IMR-90 (cell line): ENCODE measurements at regions not wholly inside any gene's neighbourhood (a gene's known extent, or its start where the extent isn't known, plus 50 kb on each side); places are given as distances from the start of the nearest gene placed in this dataset.

Source experiments
- ATAC-seq: fragments of 200-7000 bp; cut with Tn5 transposase; 2 replicates; pipeline ENCODE4 v1.9.1; 2020; ENCODE audit warnings: low read depth, mild to moderate bottlenecking, moderate library complexity
- BruUV-seq: library from RNA; stranded (reverse); fragments of 400-500 nt; replicated peaks from 2 replicates; lab custom pipeline; 2021; lab: Mats Ljungman, UMichigan
- CTCF ChIA-PET: fragments of 300-600 bp; formaldehyde crosslinking; extraction: SDS; loops from one replicate; lab custom pipeline; 2021; ENCODE audit warnings: antibody characterized with exemption; lab: Yijun Ruan, JAX
- POLR2A ChIA-PET: fragments of 300-600 bp; sonication (Branson Sonifier 250); formaldehyde crosslinking; loops from one replicate; lab custom pipeline; 2022; ENCODE audit warnings: antibody characterized with exemption; ENCODE audit not compliant: unreplicated experiment; lab: Charles Lee
- DNase-seq: peaks from one replicate; pipeline ENCODE4 v3.0.0; 2013
- H2AFZ ChIP-seq: replicated peaks from 2 replicates; pipeline ENCODE3; 2013; ENCODE audit warnings: low read length, mild to moderate bottlenecking; ENCODE audit not compliant: poor library complexity
- H2AK5ac ChIP-seq: 2 replicates; pipeline ENCODE4 v1.6.1; 2013; ENCODE audit warnings: low read depth, low read length, inconsistent platforms
- H2AK9ac ChIP-seq: replicated peaks from 2 replicates; pipeline ENCODE3; 2013; ENCODE audit warnings: mild to moderate bottlenecking, low read depth, low read length, moderate library complexity; ENCODE audit not compliant: poor library complexity
- H2BK120ac ChIP-seq: 2 replicates; pipeline ENCODE4 v1.6.1; 2013; ENCODE audit warnings: low read depth, low read length, inconsistent platforms
- H2BK15ac ChIP-seq: 3 replicates; pipeline ENCODE4 v1.6.1; 2013; ENCODE audit warnings: low read depth, low read length, inconsistent platforms
- H2BK20ac ChIP-seq: 2 replicates; pipeline ENCODE4 v1.6.1; 2013; ENCODE audit warnings: low read depth, mild to moderate bottlenecking, inconsistent platforms, low read length, moderate library complexity
- H2BK5ac ChIP-seq: 2 replicates; pipeline ENCODE4 v1.6.1; 2013; ENCODE audit warnings: mild to moderate bottlenecking, low read depth, low read length, inconsistent platforms; ENCODE audit not compliant: poor library complexity, severe bottlenecking
- H3K14ac ChIP-seq: replicated peaks from 2 replicates; pipeline ENCODE4 v1.6.1; 2013; ENCODE audit warnings: low read depth, low read length, inconsistent platforms
- H3K18ac ChIP-seq: 2 replicates; pipeline ENCODE4 v1.6.1; 2013; ENCODE audit warnings: low read depth, low read length, control low read depth
- H3K23ac ChIP-seq: 2 replicates; pipeline ENCODE4 v1.6.1; 2013; ENCODE audit warnings: low read depth, low read length, inconsistent platforms
- H3K27ac ChIP-seq: 2 replicates; pipeline ENCODE4 v1.5.1; 2013; ENCODE audit warnings: mild to moderate bottlenecking, control low read depth, low read length; ENCODE audit not compliant: insufficient read depth
- H3K27me3 ChIP-seq: 2 replicates; pipeline ENCODE4 v1.6.1; 2013; ENCODE audit warnings: low read length; ENCODE audit not compliant: control insufficient read depth, insufficient read depth
- H3K36me3 ChIP-seq: 2 replicates; pipeline ENCODE4 v1.6.1; 2013; ENCODE audit warnings: low read length, mixed read lengths; ENCODE audit not compliant: control insufficient read depth, insufficient read depth
- H3K4ac ChIP-seq: 2 replicates; pipeline ENCODE4 v1.6.1; 2013; ENCODE audit warnings: low read depth, low read length, inconsistent platforms
- H3K4me1 ChIP-seq: 2 replicates; pipeline ENCODE4 v1.6.1; 2013; ENCODE audit warnings: low read length, mixed read lengths; ENCODE audit not compliant: control insufficient read depth, insufficient read depth
- H3K4me2 ChIP-seq: 2 replicates; pipeline ENCODE4 v1.6.1; 2013; ENCODE audit warnings: low read depth, mild to moderate bottlenecking, control low read depth, low read length, moderate library complexity
- H3K4me3 ChIP-seq: 2 replicates; pipeline ENCODE4 v1.5.1; 2013; ENCODE audit warnings: low read depth, mild to moderate bottlenecking, control low read depth, low read length, moderate library complexity; ENCODE audit not compliant: insufficient read depth
- H3K56ac ChIP-seq: 2 replicates; pipeline ENCODE4 v1.6.1; 2013; ENCODE audit warnings: low read length, inconsistent platforms; ENCODE audit not compliant: insufficient read depth; ENCODE audit errors: extremely low read depth
- H3K79me1 ChIP-seq, 2 experiments: 2 replicates each; pipeline ENCODE4 v1.6.1; 2013; ENCODE audit warnings: low read length in 2 of 2, inconsistent platforms in 1 of 2, low read depth in 1 of 2
- H3K9ac ChIP-seq: 2 replicates; pipeline ENCODE4 v1.6.1; 2013; ENCODE audit warnings: low read depth, low read length, control low read depth
- H3K9me1 ChIP-seq: 2 replicates; pipeline ENCODE4 v1.6.1; 2013; ENCODE audit warnings: low read length, inconsistent platforms; ENCODE audit not compliant: insufficient read depth
- H3K9me3 ChIP-seq: 2 replicates; pipeline ENCODE4 v1.6.1; 2013; ENCODE audit warnings: low read length; ENCODE audit not compliant: control insufficient read depth, insufficient read depth
- H4K20me1 ChIP-seq: 2 replicates; pipeline ENCODE4 v1.6.1; 2013; ENCODE audit warnings: low read length, inconsistent platforms; ENCODE audit not compliant: insufficient read depth
- H4K5ac ChIP-seq: 2 replicates; pipeline ENCODE4 v1.6.1; 2013; ENCODE audit warnings: mild to moderate bottlenecking, low read depth, low read length, control low read depth
- H4K8ac ChIP-seq, 2 experiments: 2 replicates each; pipeline ENCODE4 v1.6.1; 2013; ENCODE audit warnings: low read depth in 2 of 2, low read length in 2 of 2, control low read depth in 1 of 2, inconsistent platforms in 1 of 2
- H4K91ac ChIP-seq: 2 replicates; pipeline ENCODE4 v1.6.1; 2013; ENCODE audit warnings: low read depth, low read length, inconsistent platforms; ENCODE audit not compliant: insufficient read depth
- FOS ChIP-seq: fragments of 150-350 bp; IDR thresholded peaks from 2 replicates; pipeline ENCODE4 v1.6.1; 2016; ENCODE audit warnings: low read depth, low read length
- MAFK ChIP-seq: IDR thresholded peaks from 2 replicates; pipeline ENCODE4 v1.6.1; 2012; ENCODE audit warnings: low read depth, low read length, improper control_type of control experiment
- MAZ ChIP-seq: IDR thresholded peaks from 2 replicates; pipeline ENCODE4 v1.6.1; 2012; ENCODE audit warnings: low read depth, mild to moderate bottlenecking, low read length, improper control_type of control experiment, moderate library complexity, borderline replicate concordance
- MXI1 ChIP-seq: IDR thresholded peaks from 2 replicates; pipeline ENCODE4 v1.6.1; 2012; ENCODE audit warnings: low read depth, mild to moderate bottlenecking, low read length, moderate library complexity, borderline replicate concordance
- POLR2A ChIP-seq: IDR thresholded peaks from 2 replicates; pipeline ENCODE4 v1.6.1; 2012; ENCODE audit warnings: mild to moderate bottlenecking, low read depth, low read length
- RAD21 ChIP-seq: IDR thresholded peaks from 2 replicates; pipeline ENCODE4 v1.6.1; 2012; ENCODE audit warnings: low read length, improper control_type of control experiment
- RFX5 ChIP-seq: IDR thresholded peaks from 2 replicates; pipeline ENCODE4 v1.8.0; 2012; ENCODE audit warnings: low read depth, mild to moderate bottlenecking, low read length, moderate library complexity
- SMC3 ChIP-seq: fragments of 150-350 bp; IDR thresholded peaks from 2 replicates; pipeline ENCODE4 v1.6.1; 2016; ENCODE audit warnings: low read depth, mild to moderate bottlenecking, antibody characterized with exemption, low read length, moderate library complexity
- WGBS, 2 experiments: methylation state at CpG; one replicate each; pipeline versions ENCODE4 v1.1.5 to v1.1.7; 2013; ENCODE audit warnings: missing lambda C conversion rate in 2 of 2; ENCODE audit not compliant: insufficient read length in 1 of 2; ENCODE audit errors: extremely low coverage in 2 of 2; 5-methylcytosine and 5-hydroxymethylcytosine counted together
- dilution Hi-C: fragments of 300-500 bp; cut with HindIII; formaldehyde crosslinking; loops from one replicate; pipeline ENCODE4 v1.14.3; 2018; ENCODE audit warnings: low sequenced_read_pairs; ENCODE audit not compliant: unreplicated experiment
- in situ Hi-C: fragments of 300-500 bp; cut with MboI; formaldehyde crosslinking; loops from 3 replicates; pipeline ENCODE4 v1.14.3; 2019; ENCODE audit warnings: low sequenced_read_pairs, inconsistent platforms, mixed read lengths
- intact Hi-C: fragments of 100-400 bp; cut with micrococcal nuclease; formaldehyde crosslinking; loops from 2 replicates; pipeline ENCODE4 v1.10.0; 2022
- TF ChIP-seq, protein P1 (sequence below): fragments of 150-350 bp; IDR thresholded peaks from 2 replicates; pipeline ENCODE4 v1.6.1; 2016; ENCODE audit warnings: low read depth, mild to moderate bottlenecking, low read length, moderate library complexity, borderline replicate concordance

DNA sequence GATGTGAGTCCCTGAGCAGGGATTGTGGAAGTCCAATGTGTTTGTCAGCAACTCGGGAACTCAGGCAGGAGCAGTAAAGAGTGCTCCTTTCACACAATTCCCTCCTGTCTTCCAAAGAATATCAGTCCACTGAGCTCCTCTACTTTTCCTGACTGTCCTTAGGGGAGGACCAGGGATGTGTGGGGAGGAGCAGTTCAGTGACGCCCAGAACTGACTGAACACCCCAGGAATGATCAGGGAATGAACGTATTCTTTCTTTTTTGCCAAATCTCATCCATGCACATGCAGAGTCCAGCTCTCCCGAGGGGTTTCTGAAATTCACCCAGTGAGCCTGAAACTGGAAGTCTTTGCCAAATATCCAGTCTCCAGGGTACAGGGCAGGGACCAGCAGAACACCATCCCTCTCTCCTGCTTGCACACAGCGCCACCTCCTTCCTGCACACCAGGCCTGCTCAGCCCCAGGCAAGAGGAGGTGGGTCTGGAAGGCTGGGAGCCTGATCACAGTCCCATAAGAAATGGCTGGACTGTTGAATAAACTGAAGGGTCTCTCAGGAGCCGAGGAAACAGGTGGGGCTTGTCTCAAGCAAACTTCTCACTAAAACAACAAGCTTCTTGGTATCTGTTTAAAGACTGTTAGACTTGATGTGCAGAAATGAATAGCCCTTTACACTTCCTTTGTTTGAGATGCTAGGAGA is 294.7 kb downstream of the C7orf25 start:
- no peaks in the 10 kb centered on the region for H3K9me1 ChIP-seq
- H3K14ac ChIP-seq = no peak overlapping the region
- no peak overlapping the region for H3K18ac ChIP-seq
- H3K4me3 ChIP-seq = no peak overlapping the region
- DNase-seq = no peak
- H3K56ac ChIP-seq = no peak overlapping the region
- no peak overlapping the region for H4K91ac ChIP-seq
- no peak overlapping the region for H3K4me2 ChIP-seq
- H2BK120ac ChIP-seq = no peak overlapping the region
- H4K8ac ChIP-seq = no peak overlapping the region
- TF ChIP-seq MAZ (no peak), RAD21 (no peak), SMC3 (no peak), MXI1 (no peak), FOS (no peak), MAFK (no peak), POLR2A (no peak), RFX5 (no peak)
- TF ChIP-seq, protein P1, sequence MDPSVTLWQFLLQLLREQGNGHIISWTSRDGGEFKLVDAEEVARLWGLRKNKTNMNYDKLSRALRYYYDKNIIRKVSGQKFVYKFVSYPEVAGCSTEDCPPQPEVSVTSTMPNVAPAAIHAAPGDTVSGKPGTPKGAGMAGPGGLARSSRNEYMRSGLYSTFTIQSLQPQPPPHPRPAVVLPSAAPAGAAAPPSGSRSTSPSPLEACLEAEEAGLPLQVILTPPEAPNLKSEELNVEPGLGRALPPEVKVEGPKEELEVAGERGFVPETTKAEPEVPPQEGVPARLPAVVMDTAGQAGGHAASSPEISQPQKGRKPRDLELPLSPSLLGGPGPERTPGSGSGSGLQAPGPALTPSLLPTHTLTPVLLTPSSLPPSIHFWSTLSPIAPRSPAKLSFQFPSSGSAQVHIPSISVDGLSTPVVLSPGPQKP = no peak
- no peak overlapping the region for H2BK5ac ChIP-seq
- no peaks in the 10 kb centered on the region for H3K9me3 ChIP-seq
- no peak overlapping the region for H3K27ac ChIP-seq
- no peak for ATAC-seq
- H2AK9ac ChIP-seq = no peak overlapping the region
- no peak overlapping the region for H2AK5ac ChIP-seq
- intact Hi-C loops (no loop called here), in situ Hi-C loops (no loop called here), dilution Hi-C loops (no loop called here)
- no peaks in the 10 kb centered on the region; the same call in 1 of the 2 replicates for H3K27me3 ChIP-seq
- ChIA-PET CTCF (no interaction called here), POLR2A (no interaction called here)
- no peak overlapping the region for H4K5ac ChIP-seq
- H2AFZ ChIP-seq = no peak overlapping the region
- no peaks in the 10 kb centered on the region for H3K4me1 ChIP-seq
- no peaks in the 10 kb centered on the region for H4K20me1 ChIP-seq
- H3K9ac ChIP-seq = no peak overlapping the region
- BruUV-seq = no TSS peak
- no peak overlapping the region for H2BK15ac ChIP-seq
- no CpG with 5 or more reads among the region's 6 CpGs for WGBS, 2 experiments
- H3K36me3 ChIP-seq = no peaks in the 10 kb centered on the region
- H2BK20ac ChIP-seq = no peak overlapping the region
- no peak overlapping the region for H3K4ac ChIP-seq
- H3K79me1 ChIP-seq = no peaks in the 10 kb centered on the region
- H3K23ac ChIP-seq = no peak overlapping the region
